ENCODE measurements at regions not wholly inside any gene's neighbourhood (a gene's known extent, or its start where the extent isn't known, plus 50 kb on each side); places are given as distances from the start of the nearest gene placed in this dataset.

DNA sequence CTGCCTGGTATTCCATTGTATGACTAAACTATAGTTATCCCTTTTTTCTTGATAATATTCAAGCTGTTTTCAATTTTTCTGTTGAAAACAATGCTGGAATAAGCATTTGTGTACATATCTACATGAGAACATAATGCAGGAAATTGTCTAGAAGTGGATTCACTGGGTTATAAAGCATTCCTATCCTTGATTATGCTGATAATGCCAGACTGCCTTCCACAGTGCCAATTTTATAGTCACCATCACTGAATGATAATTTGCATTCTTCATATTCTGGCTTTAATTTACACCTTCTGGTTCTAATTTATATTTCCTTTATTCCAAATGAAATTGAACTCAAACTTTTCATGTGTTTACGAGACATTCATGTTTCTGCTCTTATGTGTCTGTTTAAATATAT, 651.0 kb upstream of the PLXNA2 start:
- Histone ChIP-seq H3K9me3 (ENCODE audit: low read length) (no peaks in the 10 kb centered on the region), H3K9ac (ENCODE audit: low read length) (no peak overlapping the region), H3K36me3 (ENCODE audit: insufficient read depth, low read length) (no peaks in the 10 kb centered on the region), H4K20me1 (ENCODE audit: insufficient read depth) (no peaks in the 10 kb centered on the region), H3K27me3 (ENCODE audit: insufficient read depth, low read depth, low read length) (no peaks in the 10 kb centered on the region), H3K27ac (ENCODE audit: low read length) (no peak overlapping the region), H3K4me3 (ENCODE audit: low read length) (no peak overlapping the region), H2AFZ (ENCODE audit: low read depth, low read length) (no peak overlapping the region), H3K4me2 (ENCODE audit: low read length) (no peak overlapping the region), H3K9me2 (ENCODE audit: insufficient read depth, low read length) (no peaks in the 10 kb centered on the region), H3F3A (ENCODE audit: insufficient read depth, low read length, poor library complexity, severe bottlenecking) (no peaks in the 10 kb centered on the region), H3K79me2 (replicated peaks; ENCODE audit: insufficient read depth, low read length) (no peaks in the 10 kb centered on the region)
- TF ChIP-seq MXI1 (conservative IDR thresholded peaks at IDR 0.05; ENCODE audit: poor library complexity, severe bottlenecking) = no peak
- TF ChIP-seq TAF1 (IDR thresholded peaks at IDR 0.05; ENCODE audit: low read depth) = no peak
- no peak for TF ChIP-seq POLR2AphosphoS5 (IDR thresholded peaks at IDR 0.05)
- no peak for TF ChIP-seq EZH2 (IDR thresholded peaks at IDR 0.05; ENCODE audit: borderline replicate concordance, insufficient read depth, low read length, poor library complexity, severe bottlenecking)
- TF ChIP-seq, protein P1, sequence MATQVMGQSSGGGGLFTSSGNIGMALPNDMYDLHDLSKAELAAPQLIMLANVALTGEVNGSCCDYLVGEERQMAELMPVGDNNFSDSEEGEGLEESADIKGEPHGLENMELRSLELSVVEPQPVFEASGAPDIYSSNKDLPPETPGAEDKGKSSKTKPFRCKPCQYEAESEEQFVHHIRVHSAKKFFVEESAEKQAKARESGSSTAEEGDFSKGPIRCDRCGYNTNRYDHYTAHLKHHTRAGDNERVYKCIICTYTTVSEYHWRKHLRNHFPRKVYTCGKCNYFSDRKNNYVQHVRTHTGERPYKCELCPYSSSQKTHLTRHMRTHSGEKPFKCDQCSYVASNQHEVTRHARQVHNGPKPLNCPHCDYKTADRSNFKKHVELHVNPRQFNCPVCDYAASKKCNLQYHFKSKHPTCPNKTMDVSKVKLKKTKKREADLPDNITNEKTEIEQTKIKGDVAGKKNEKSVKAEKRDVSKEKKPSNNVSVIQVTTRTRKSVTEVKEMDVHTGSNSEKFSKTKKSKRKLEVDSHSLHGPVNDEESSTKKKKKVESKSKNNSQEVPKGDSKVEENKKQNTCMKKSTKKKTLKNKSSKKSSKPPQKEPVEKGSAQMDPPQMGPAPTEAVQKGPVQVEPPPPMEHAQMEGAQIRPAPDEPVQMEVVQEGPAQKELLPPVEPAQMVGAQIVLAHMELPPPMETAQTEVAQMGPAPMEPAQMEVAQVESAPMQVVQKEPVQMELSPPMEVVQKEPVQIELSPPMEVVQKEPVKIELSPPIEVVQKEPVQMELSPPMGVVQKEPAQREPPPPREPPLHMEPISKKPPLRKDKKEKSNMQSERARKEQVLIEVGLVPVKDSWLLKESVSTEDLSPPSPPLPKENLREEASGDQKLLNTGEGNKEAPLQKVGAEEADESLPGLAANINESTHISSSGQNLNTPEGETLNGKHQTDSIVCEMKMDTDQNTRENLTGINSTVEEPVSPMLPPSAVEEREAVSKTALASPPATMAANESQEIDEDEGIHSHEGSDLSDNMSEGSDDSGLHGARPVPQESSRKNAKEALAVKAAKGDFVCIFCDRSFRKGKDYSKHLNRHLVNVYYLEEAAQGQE (IDR thresholded peaks at IDR 0.05; ENCODE audit: borderline replicate concordance) = no peak
- TF ChIP-seq EP300 (conservative IDR thresholded peaks at IDR 0.05; ENCODE audit: poor library complexity, severe bottlenecking) = no peak

DNA sequence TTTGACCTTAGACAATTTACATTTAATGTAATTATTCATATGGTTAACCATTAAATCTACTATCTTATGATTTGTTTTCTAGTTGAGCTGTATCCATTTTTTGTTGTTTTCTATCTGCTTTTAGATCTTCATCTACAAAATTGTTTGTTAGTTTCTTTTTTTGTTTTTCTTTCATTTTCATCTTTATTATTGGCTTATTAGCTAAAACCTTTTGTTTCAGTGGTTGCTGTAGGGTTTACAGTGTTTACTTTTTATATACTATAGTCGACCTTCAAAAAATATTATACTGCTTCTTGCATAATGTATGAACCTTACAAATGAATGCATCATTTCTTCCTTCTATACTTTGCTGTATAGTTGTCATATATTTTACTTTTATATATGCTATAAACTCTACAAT, 651.6 kb upstream of the PLXNA2 start:
- TF ChIP-seq POLR2AphosphoS5 (IDR thresholded peaks at IDR 0.05) (no peak), RAD21 (conservative IDR thresholded peaks at IDR 0.05) (no peak), EZH2 (IDR thresholded peaks at IDR 0.05; ENCODE audit: borderline replicate concordance, insufficient read depth, low read length, poor library complexity, severe bottlenecking) (no peak), MXI1 (conservative IDR thresholded peaks at IDR 0.05; ENCODE audit: poor library complexity, severe bottlenecking) (no peak), EP300 (conservative IDR thresholded peaks at IDR 0.05; ENCODE audit: poor library complexity, severe bottlenecking) (no peak), SMC3 (conservative IDR thresholded peaks at IDR 0.05; ENCODE audit: poor library complexity) (no peak), TAF1 (IDR thresholded peaks at IDR 0.05; ENCODE audit: low read depth) (no peak)
- TF ChIP-seq, protein P1 (IDR thresholded peaks at IDR 0.05; ENCODE audit: borderline replicate concordance) = no peak
- TF ChIP-seq, protein P2, sequence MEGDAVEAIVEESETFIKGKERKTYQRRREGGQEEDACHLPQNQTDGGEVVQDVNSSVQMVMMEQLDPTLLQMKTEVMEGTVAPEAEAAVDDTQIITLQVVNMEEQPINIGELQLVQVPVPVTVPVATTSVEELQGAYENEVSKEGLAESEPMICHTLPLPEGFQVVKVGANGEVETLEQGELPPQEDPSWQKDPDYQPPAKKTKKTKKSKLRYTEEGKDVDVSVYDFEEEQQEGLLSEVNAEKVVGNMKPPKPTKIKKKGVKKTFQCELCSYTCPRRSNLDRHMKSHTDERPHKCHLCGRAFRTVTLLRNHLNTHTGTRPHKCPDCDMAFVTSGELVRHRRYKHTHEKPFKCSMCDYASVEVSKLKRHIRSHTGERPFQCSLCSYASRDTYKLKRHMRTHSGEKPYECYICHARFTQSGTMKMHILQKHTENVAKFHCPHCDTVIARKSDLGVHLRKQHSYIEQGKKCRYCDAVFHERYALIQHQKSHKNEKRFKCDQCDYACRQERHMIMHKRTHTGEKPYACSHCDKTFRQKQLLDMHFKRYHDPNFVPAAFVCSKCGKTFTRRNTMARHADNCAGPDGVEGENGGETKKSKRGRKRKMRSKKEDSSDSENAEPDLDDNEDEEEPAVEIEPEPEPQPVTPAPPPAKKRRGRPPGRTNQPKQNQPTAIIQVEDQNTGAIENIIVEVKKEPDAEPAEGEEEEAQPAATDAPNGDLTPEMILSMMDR (IDR thresholded peaks at IDR 0.05; ENCODE audit: poor library complexity, severe bottlenecking) = no peak
- Histone ChIP-seq H3K9me2 (ENCODE audit: insufficient read depth, low read length) (no peaks in the 10 kb centered on the region), H3K27me3 (ENCODE audit: insufficient read depth, low read depth, low read length) (no peaks in the 10 kb centered on the region), H3K4me2 (ENCODE audit: low read length) (no peak overlapping the region), H3K36me3 (ENCODE audit: insufficient read depth, low read length) (no peaks in the 10 kb centered on the region), H3K4me3 (ENCODE audit: low read length) (no peak overlapping the region), H4K20me1 (ENCODE audit: insufficient read depth) (no peaks in the 10 kb centered on the region), H3K79me2 (replicated peaks; ENCODE audit: insufficient read depth, low read length) (no peaks in the 10 kb centered on the region), H3K9me3 (ENCODE audit: low read length) (no peaks in the 10 kb centered on the region), H3K9ac (ENCODE audit: low read length) (no peak overlapping the region), H3K27ac (ENCODE audit: low read length) (no peak overlapping the region), H2AFZ (ENCODE audit: low read depth, low read length) (no peak overlapping the region), H3F3A (ENCODE audit: insufficient read depth, low read length, poor library complexity, severe bottlenecking) (no peaks in the 10 kb centered on the region)
